Lower leg skin (tissue), 3 donors: ENCODE measurements at regions not wholly inside any gene's neighbourhood (a gene's known extent, or its start where the extent isn't known, plus 50 kb on each side); places are given as distances from the start of the nearest gene placed in this dataset.

Experiments
- POLR2A ChIP-seq, 2 donors: fragments of 450-650 bp; IDR thresholded peaks; one replicate each; pipeline ENCODE4 v1.6.1; 2016 to 2017; ENCODE audit warnings: antibody characterized with exemption in 2 of 2, mild to moderate bottlenecking in 1 of 2, moderate library complexity in 1 of 2
- TF ChIP-seq, protein P1 (sequence below), 3 donors: fragments of 450-650 bp; IDR thresholded peaks; one replicate each; pipeline ENCODE4 v1.5.1; 2016; ENCODE audit warnings: antibody characterized with exemption in 3 of 3, mild to moderate bottlenecking in 3 of 3, moderate library complexity in 2 of 3

DNA sequence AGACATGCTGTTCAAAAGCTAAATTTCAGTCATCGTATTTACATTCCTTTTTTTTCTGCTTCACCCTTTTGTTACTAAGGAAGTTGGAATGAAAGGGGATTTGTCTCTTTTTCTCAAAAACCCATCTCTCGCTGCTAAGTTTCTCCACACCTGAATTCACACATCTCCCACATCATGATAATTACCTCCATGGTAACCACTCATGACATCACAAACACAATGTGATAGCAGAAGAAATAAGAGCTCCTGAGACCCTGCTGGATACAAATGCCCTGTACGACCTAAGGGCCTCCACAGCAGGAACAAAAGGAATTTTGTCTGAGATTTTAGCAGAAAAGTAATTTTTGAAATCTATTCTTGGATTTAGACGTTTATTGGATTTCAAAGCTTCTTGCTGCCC, 82.6 kb upstream of the GNAO1 start:
- TF ChIP-seq, protein P1, sequence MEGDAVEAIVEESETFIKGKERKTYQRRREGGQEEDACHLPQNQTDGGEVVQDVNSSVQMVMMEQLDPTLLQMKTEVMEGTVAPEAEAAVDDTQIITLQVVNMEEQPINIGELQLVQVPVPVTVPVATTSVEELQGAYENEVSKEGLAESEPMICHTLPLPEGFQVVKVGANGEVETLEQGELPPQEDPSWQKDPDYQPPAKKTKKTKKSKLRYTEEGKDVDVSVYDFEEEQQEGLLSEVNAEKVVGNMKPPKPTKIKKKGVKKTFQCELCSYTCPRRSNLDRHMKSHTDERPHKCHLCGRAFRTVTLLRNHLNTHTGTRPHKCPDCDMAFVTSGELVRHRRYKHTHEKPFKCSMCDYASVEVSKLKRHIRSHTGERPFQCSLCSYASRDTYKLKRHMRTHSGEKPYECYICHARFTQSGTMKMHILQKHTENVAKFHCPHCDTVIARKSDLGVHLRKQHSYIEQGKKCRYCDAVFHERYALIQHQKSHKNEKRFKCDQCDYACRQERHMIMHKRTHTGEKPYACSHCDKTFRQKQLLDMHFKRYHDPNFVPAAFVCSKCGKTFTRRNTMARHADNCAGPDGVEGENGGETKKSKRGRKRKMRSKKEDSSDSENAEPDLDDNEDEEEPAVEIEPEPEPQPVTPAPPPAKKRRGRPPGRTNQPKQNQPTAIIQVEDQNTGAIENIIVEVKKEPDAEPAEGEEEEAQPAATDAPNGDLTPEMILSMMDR (IDR thresholded peaks at IDR 0.05) = no peak
- TF ChIP-seq POLR2A (IDR thresholded peaks at IDR 0.05) = no peak
